Osteoblast (primary cell): ENCODE measurements at regions not wholly inside any gene's neighbourhood (a gene's known extent, or its start where the extent isn't known, plus 50 kb on each side); places are given as distances from the start of the nearest gene placed in this dataset.

Source experiments
- DNase-seq: peaks from one replicate; pipeline ENCODE4 v3.0.0; 2011; ENCODE audit warnings: low spot score, mixed read lengths; ENCODE audit not compliant: insufficient read length; ENCODE audit errors: missing footprints
- H2AFZ ChIP-seq: 2 replicates; pipeline ENCODE4 v1.6.0; 2011; ENCODE audit warnings: mild to moderate bottlenecking, low read length
- H3K27ac ChIP-seq: 2 replicates; pipeline ENCODE4 v1.5.1; 2011; ENCODE audit warnings: mild to moderate bottlenecking, low read depth, low read length, moderate library complexity
- H3K27me3 ChIP-seq: 2 replicates; pipeline ENCODE4 v1.6.0; 2012; ENCODE audit warnings: mild to moderate bottlenecking, control low read depth, inconsistent platforms, low read length, moderate library complexity; ENCODE audit not compliant: insufficient read depth
- H3K36me3 ChIP-seq: 2 replicates; pipeline ENCODE4 v1.5.1; 2011; ENCODE audit warnings: mild to moderate bottlenecking, low read length, control low read depth, moderate library complexity; ENCODE audit not compliant: insufficient read depth
- H3K4me1 ChIP-seq: 2 replicates; pipeline ENCODE4 v1.5.1; 2011; ENCODE audit warnings: mild to moderate bottlenecking, low read length, control low read depth, moderate library complexity; ENCODE audit not compliant: insufficient read depth
- H3K4me2 ChIP-seq: 2 replicates; pipeline ENCODE4 v1.6.0; 2011; ENCODE audit warnings: mild to moderate bottlenecking, low read length; ENCODE audit not compliant: insufficient read depth
- H3K4me3 ChIP-seq: fragments of 200-600 bp; sonication (generic); 3 replicates; pipeline ENCODE4 v1.5.1; 2012; ENCODE audit warnings: mild to moderate bottlenecking, low read length, inconsistent platforms; ENCODE audit not compliant: insufficient read depth
- H3K79me2 ChIP-seq: 2 replicates; pipeline ENCODE4 v1.6.0; 2012; ENCODE audit warnings: mild to moderate bottlenecking, low read length, control low read depth, inconsistent platforms; ENCODE audit not compliant: insufficient read depth
- H3K9me3 ChIP-seq: 2 replicates; pipeline ENCODE4 v1.5.1; 2011; ENCODE audit warnings: low read depth, low read length, control low read depth
- H4K20me1 ChIP-seq: 2 replicates; pipeline ENCODE4 v1.6.0; 2012; ENCODE audit warnings: mild to moderate bottlenecking, low read length, control low read depth; ENCODE audit not compliant: insufficient read depth
- TF ChIP-seq, protein P1 (sequence below): IDR thresholded peaks from 2 replicates; pipeline ENCODE4 v1.5.1; 2011; ENCODE audit warnings: mild to moderate bottlenecking, low read depth, low read length, moderate library complexity; ENCODE audit errors: extremely low read depth

DNA sequence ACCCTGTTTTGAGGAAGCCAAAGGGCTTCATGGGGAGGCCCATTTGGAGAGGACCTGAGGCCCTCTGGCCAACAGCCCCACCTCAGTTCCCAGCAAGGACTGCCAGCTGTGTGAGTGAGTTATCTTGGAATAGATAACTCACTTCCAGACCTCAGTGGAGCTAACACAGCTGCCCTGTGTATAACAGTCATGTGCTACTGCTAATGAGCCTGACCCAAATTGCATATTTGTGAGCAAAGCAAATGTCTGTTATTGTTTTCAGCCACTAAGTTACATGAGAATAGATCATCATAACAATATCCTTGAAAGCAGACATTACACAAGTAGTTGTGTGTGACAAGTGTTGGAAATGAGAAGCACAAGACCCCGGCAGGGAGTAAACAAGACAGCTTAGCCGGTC, 355.8 kb downstream of the MCTP2 start:
- no peak overlapping the region for H2AFZ ChIP-seq
- no peak overlapping the region for H3K4me3 ChIP-seq
- H3K27me3 ChIP-seq = no peaks in the 10 kb centered on the region
- H3K79me2 ChIP-seq = no peaks in the 10 kb centered on the region
- no peaks in the 10 kb centered on the region for H4K20me1 ChIP-seq
- no peaks in the 10 kb centered on the region for H3K4me1 ChIP-seq
- no peak overlapping the region for H3K27ac ChIP-seq
- no peak overlapping the region for H3K4me2 ChIP-seq
- DNase-seq = no peak
- TF ChIP-seq, protein P1, sequence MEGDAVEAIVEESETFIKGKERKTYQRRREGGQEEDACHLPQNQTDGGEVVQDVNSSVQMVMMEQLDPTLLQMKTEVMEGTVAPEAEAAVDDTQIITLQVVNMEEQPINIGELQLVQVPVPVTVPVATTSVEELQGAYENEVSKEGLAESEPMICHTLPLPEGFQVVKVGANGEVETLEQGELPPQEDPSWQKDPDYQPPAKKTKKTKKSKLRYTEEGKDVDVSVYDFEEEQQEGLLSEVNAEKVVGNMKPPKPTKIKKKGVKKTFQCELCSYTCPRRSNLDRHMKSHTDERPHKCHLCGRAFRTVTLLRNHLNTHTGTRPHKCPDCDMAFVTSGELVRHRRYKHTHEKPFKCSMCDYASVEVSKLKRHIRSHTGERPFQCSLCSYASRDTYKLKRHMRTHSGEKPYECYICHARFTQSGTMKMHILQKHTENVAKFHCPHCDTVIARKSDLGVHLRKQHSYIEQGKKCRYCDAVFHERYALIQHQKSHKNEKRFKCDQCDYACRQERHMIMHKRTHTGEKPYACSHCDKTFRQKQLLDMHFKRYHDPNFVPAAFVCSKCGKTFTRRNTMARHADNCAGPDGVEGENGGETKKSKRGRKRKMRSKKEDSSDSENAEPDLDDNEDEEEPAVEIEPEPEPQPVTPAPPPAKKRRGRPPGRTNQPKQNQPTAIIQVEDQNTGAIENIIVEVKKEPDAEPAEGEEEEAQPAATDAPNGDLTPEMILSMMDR = no peak
- peaks cover 2% of the 10 kb centered on the region for H3K9me3 ChIP-seq
- H3K36me3 ChIP-seq = no peaks in the 10 kb centered on the region

DNA sequence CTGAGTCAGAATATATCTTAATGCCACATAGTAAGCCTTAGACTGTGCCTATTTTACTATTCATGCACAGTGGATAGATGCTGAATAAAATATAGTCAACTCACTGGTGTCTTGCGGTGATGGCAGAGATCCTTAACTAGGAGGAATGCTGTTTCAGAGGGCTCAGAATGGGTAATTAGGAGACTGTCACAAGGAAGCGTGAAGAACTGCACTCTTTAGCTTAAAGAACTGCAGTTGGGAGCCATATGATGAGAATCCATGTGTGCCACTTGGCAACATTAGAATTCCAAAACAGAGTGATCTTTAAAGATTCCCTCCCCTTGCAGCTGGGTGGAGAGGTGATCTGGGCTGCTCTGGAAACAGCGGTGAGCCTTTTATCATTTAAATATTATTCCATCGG, 357.6 kb downstream of the MCTP2 start:
- Histone ChIP-seq H4K20me1 (no peaks in the 10 kb centered on the region), H3K4me2 (no peak overlapping the region), H3K79me2 (no peaks in the 10 kb centered on the region), H3K4me3 (no peak overlapping the region), H3K4me1 (no peaks in the 10 kb centered on the region), H3K9me3 (peaks cover 2% of the 10 kb centered on the region), H3K27me3 (no peaks in the 10 kb centered on the region), H2AFZ (no peak overlapping the region), H3K36me3 (no peaks in the 10 kb centered on the region), H3K27ac (no peak overlapping the region)
- TF ChIP-seq, protein P1 = no peak
- DNase-seq = no peak

DNA sequence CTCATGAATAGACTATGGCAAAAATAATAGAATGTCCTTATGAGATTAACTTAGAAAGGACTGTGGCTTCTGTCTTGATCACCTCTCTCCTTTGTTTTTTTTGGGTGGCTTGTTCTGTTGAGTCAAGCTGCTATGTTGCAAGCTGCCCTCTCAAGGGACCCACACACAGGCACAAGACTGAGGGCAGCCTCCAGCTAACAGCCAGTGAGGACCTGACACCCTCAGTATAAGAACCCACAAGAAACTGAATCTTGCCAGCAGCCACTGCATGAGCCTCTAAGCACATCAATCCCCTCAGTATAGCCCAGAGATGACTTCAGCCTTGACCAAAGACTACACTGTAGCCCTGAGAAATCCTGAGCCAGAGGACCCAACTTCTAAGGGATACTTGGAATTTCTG, 361.1 kb downstream of the MCTP2 start:
- TF ChIP-seq, protein P1 = no peak
- Histone ChIP-seq H3K79me2 (no peaks in the 10 kb centered on the region), H3K4me2 (no peak overlapping the region), H3K27ac (no peak overlapping the region), H3K27me3 (no peaks in the 10 kb centered on the region), H3K9me3 (peaks cover 2% of the 10 kb centered on the region), H3K4me3 (no peak overlapping the region), H4K20me1 (no peaks in the 10 kb centered on the region), H3K4me1 (no peaks in the 10 kb centered on the region), H3K36me3 (no peaks in the 10 kb centered on the region), H2AFZ (no peak overlapping the region)
- DNase-seq = no peak

DNA sequence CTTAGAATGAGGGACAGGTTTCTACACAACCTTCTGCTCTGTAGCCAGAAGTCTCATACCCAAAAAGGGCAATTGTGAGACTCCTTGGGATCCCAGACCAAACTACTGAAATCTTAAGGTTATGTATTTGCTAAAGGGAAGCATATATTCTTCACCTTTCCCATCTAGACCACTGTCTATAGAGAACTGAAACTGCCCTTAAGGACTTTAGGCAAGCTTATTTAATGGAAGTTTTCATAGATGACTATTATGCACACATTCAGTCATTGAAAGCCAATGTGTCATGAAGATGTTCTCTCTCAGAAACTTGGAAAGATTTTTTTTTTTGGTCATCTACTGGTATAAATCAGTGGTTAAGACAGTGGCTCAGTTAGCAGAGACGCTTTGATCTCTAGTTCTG, 365.3 kb downstream of the MCTP2 start:
- Histone ChIP-seq H4K20me1 (no peaks in the 10 kb centered on the region), H3K27ac (no peak overlapping the region), H3K9me3 (peaks cover 2% of the 10 kb centered on the region), H3K4me1 (no peaks in the 10 kb centered on the region), H3K4me2 (no peak overlapping the region), H2AFZ (no peak overlapping the region), H3K27me3 (no peaks in the 10 kb centered on the region), H3K79me2 (no peaks in the 10 kb centered on the region), H3K36me3 (no peaks in the 10 kb centered on the region), H3K4me3 (no peak overlapping the region)
- TF ChIP-seq, protein P1 = no peak
- DNase-seq = no peak
